ENCODE measurements at regions not wholly inside any gene's neighbourhood (a gene's known extent, or its start where the extent isn't known, plus 50 kb on each side); places are given as distances from the start of the nearest gene placed in this dataset.
"Not testable (repeated sequence)": the region's sequence is repeated elsewhere in the genome, so short reads cannot be mapped to it uniquely, and the experiment has no call there.

DNA sequence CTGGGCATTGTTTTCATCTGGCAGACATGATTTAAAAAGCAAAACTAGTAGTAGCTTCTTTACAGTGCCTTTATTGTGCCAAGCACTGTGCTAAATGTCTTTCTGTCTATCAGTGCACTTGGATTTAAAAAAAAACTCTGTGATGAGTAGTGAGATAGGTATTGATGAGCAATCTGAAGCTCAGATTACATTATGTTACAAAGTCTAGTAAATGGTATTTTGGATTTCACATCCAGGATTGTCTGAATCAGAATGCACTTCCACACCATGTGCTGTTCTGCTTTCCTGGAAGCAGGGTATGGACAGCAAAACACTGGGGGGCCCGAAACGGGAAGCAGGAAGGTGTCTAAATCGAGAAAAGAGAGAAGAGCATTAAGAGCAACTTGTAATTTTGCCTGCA lies 103.4 kb upstream of the CCN2 start:
- DNase-seq (ENCODE audit: low read depth in 2 of 2): no peak

GRCh38 chr6:132053511-132053910 lies 102.3 kb upstream of the CCN2 start:
- DNase-seq (ENCODE audit: low read depth in 2 of 2): no peak

GRCh38 chr6:132052096-132052495 lies 100.9 kb upstream of the CCN2 start:
- no peak for DNase-seq (ENCODE audit: low read depth in 2 of 2)

- DNase-seq (ENCODE audit: low read depth in 2 of 2): no peak
Measured at GRCh38 chr6:132045877-132046276, 94.7 kb upstream of the CCN2 start.

- DNase-seq (ENCODE audit: low read depth in 2 of 2): no peak
Measured at GRCh38 chr6:132043148-132043547, 92.0 kb upstream of the CCN2 start.

- DNase-seq (ENCODE audit: low read depth in 2 of 2): no peak
Measured at GRCh38 chr6:132041706-132042105, 90.5 kb upstream of the CCN2 start.

GRCh38 chr6:132028029-132028428 lies 76.9 kb upstream of the CCN2 start:
- DNase-seq (ENCODE audit: low read depth in 2 of 2): no peak

- no peak for DNase-seq (ENCODE audit: low read depth in 2 of 2)
Measured at GRCh38 chr6:132025468-132025867, 74.3 kb upstream of the CCN2 start.

GRCh38 chr6:132023490-132023889 lies 72.3 kb upstream of the CCN2 start:
- DNase-seq (ENCODE audit: low read depth in 2 of 2): no peak

DNA sequence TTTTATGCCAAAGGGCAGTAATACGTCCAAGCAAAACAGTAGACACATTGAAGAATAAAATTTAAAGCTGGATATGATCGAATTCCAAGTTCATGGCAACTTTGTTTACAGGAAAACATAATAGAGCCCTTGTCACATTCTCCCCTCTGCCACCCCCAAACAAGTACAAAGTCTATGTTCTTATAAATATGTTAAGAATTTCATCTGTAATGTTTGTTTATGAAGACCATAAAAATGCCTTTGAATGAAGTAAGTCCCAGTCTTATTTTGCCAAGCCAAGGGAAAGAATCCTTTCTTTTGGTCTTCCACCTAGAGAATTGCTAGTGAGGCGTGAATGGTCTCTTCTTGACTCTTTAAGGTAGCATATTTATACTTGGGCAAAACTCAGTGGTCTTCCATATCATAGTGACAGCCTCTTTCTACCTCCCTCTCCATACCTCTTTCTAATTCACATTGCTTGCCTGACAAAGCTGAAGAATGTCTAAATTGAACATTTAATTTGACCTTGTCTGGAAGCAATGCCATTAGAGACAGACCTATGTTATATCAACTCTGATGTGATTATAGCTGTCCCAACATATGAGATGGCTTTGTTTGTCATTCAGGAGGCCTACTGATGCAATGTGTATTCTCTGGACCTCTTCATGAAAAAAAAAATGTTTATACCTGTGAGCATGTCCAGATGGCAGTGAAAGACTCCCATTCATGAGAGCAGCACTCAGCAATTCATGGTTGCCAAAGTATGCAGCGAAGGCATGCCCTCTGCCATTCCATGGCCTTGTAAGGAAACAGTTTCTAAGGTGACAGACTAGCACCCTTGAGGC lies 70.6 kb upstream of the CCN2 start:
- no peak for DNase-seq (ENCODE audit: low read depth in 2 of 2)

- not testable (repeated sequence) for DNase-seq (ENCODE audit: low read depth in 2 of 2)
Measured at GRCh38 chr6:132020918-132021317, 69.7 kb upstream of the CCN2 start.

DNA sequence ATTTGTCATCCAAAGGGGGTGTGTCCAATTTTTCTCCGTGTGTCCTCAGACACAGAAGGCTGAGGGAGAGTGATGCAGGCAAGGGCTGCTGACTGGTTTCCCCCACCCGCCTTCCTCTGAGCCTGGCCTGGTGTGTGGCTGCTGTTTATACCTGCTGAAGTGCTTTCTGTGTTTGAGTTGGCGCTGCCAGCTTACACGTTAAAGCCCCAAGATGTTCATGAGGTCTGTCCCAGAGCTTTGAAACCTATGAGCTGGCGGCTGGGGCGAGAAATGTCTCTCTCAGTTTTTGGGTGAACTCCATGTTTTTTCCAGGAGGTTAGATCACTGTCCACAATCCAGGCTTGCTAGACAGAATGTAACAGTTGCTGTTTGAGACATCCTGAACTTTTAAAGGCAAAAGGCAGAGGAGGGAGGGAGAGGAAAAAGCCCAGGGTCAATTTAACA lies 69.0 kb upstream of the CCN2 start:
- DNase-seq (ENCODE audit: low read depth in 2 of 2): no peak

DNA sequence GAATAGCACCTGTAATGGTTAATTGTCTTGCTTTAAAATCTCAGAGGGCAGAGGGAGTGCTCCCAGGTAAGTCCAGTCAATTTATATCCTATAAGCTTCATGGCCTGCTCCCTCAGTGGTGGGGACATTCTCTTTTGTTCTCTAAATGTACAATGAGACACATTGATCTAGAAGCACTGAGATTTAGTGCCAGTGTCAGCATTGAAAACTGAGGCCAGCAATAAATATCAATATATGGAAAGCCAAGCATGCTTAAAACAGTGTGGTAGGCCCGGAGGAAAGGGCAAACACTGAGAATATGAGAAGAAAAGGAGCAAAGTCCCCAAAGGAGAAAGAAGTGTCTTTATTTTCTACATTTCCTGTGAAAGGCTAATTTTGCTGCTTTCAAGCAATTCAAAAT lies 68.4 kb upstream of the CCN2 start:
- DNase-seq (ENCODE audit: low read depth in 2 of 2): no peak

DNA sequence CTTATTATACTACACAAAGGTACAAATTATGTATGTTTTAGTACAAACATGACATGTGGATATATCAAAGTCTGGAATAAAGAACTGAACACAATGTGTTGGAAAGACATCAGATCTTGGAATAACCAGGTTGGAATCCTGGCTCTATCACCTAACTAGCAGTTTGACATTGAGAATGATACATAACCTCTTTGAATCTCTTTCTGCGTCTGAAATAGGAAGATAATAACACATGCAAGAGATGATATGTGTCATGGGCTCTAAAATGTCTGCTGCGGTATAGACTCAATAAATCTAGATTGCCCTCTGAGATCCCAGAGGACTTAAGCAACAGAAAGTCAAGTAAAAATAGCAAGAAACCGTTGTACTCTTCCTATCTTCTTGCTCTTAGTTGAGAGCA lies 66.8 kb upstream of the CCN2 start:
- no peak for DNase-seq (ENCODE audit: low read depth in 2 of 2)

DNA sequence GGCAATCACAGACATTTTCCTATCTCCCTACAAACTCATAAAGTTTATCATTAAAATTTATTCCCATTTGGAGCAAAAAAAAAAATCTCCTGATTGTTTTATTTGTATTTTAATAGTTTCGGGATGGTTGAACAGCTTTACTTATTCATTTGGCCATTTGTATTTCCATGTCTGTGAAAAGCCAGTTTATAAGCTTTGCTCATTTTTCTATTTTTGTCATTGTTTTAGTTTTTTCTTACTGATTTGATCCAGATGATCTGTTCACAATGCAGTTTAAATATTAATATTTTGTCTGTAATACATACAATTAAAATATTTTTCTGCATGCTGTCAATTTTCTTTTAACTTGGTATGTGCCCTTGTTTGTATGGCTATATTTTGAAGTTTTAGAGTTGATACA lies 65.2 kb upstream of the CCN2 start:
- no peak for DNase-seq (ENCODE audit: low read depth in 2 of 2)

DNA sequence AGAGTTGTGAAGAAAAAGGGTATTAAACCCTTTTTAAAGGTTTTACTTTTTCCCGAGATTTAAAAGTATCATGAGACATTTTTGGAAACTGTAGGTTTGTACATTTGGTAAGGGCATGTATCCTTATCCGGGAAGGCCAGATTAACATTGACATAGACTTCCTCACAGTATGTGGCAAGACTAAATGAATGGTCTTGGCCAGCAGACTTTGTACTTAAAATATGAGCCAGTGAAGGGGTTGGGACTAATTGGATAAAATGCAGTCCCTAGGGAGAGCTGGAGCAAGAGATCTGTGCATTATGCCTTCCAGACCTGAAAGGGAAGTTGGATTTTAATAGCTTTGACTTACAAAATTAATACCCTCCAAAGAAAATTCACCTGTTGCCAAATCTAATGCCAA lies 60.4 kb upstream of the CCN2 start:
- DNase-seq (ENCODE audit: low read depth in 2 of 2): no peak

- no peak for DNase-seq (ENCODE audit: low read depth in 2 of 2)
Measured at GRCh38 chr6:132009175-132009574, 58.0 kb upstream of the CCN2 start.

DNA sequence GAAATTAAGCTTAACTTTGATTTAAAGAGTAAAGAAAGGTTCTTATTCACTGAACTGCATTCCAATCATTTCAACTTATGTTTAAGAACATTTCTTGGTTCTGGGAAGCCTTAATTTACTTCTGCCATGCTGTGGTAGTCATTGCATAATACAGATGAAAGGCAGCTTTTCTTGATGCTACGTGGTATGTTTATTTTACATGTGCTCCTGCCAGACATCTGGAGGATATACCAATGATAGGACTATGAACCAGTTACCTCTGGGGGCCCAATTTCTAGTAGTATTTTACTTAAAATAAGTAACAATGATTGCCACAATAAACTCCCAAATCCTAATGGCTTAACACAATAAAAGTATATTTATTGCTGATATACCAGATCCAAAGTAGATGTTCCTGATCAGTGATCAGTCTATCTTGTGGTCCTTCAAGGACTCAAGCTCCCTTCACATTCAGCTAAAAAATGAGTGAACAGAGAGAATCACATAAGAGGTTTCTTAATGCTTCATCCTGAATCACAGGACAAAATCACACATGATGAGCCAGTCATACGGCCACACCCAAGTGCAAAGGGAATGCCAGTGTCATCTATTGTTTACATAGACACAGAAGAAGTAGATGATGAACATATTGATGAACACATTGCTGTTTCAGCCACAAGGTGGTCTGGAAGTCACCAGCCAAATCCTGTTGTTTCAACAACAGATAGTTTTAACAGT lies 56.5 kb upstream of the CCN2 start:
- DNase-seq (ENCODE audit: low read depth in 2 of 2): peak; percentile 49 to 54

DNA sequence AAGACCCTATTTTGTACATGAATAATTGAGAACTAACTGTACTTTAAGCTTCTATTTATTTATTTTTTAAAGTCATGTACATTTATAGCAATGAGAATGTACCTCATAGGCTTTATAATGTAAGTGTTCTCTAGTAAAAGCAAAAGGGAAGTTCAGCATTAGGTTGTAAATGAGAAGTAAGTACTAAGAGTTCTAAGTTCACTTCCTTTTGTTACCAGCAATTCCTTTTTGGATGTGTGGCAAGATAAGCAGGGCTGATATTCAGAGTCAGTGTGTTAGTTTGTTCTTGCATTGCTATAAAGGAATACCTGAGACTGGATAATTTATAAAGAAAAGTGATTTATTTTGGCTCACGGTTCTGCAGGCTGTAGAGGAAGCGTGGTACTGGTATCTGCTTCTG lies 54.0 kb upstream of the CCN2 start:
- DNase-seq (ENCODE audit: low read depth in 2 of 2): no peak

DNA sequence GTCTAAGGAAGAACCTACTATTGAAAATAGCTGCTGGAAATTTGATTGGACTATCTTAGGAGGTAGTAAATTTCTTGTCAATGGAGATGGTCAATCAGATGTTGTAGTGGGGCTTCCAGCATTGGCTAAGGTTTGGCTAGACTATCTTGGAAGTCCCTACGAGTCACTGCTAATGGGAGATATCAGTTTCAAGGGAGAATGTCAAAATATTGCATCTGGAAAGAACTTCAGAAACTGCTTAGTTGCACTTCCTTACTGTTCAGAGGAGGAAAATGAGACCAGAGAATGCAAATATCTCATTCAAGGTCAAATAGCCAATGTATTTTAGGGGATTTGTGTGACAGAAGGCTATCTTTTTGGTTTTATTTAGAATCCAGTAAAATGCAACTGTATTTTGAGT lies 53.5 kb upstream of the CCN2 start:
- no peak for DNase-seq (ENCODE audit: low read depth in 2 of 2)

DNA sequence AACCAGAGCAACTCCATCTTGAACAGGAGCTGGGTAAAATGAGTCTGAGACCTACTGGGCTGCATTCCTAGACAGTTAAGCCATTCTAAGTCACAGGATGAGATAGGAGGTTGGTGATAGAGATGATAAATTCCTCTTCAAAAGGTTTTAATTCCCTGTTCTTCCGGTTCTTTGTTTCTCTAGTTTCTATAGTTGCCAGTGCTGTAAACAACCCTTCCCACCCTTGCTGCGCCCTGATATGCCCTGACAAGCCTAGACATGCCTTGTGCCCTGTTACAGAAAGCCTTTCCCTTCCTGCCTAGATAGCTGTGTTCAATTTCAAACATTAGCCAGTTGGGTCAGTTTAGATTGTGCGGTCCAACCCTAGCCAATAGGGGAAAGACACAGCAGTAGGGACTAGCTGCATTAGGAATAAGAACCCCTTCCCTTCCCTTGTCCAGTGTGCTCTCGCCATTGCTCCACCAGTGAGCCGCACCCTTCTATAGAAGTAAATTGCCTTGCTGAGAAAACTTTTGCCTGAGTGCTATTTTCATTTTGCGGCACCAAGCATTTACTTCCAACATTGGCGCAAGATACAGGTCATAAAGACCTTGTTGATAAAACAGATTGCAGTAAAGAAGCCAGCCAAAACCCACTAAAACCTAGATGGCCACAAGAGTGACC lies 52.5 kb upstream of the CCN2 start:
- no peak for DNase-seq (ENCODE audit: low read depth in 2 of 2)
